D341Med (cell line): ENCODE measurements at regions not wholly inside any gene's neighbourhood (a gene's known extent, or its start where the extent isn't known, plus 50 kb on each side); places are given as distances from the start of the nearest gene placed in this dataset.

Experiments used
- DNase-seq: peaks from one replicate; pipeline ENCODE4 v3.0.0; 2012; ENCODE audit warnings: low spot score

GRCh38 chr2:206368484-206368883 is 74.8 kb upstream of the ADAM23 start:
- DNase-seq, result no peak

DNA sequence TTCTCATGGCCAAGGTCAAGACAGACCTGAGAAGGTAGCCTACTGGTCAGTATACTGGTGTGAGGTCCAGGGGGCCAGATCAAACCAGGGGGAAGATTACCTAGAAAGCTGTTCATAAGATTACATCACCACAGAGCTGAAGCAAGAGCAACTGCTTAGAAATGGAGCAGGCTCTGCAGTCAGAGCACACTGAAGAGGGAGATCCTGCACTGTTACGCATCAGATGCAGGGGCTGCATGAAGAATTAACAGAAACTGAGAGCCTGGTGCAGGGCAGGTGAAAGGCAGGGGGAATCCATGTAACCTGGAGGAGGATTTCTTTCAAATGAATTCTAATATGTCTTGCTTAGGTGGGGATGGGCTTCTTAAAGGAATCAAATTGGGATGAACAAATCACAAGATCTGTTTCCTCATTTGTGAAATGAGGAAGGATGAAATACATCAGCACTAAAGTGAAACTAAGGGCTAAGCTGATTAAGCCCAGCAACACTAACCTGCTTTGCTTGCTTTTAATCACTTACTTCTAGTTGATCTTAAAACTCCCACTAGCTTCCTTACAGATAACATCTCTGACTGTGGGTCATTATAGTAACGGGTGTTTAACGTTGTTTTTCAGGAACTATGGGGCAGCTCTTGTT is 74.3 kb upstream of the ADAM23 start:
- DNase-seq, result no peak

DNA sequence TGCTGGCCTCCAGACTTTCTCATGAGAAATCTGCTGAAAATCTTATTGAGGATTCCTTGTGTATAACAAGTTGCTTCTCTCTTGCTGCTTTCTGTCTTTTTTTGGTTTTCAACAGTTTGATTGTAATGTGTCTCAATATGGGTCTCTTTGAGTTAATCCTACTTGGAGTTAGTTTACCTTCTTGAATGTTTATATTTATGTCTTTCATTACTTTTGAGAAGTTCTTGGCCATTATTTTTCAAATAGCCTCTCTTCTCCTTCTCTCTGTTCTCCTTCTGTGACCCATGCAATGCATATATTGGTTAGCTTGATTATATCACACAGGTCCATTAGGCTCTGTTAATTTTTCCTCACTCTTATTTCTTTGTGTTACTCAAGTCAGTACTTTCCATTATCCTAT is 67.4 kb upstream of the ADAM23 start:
- no peak for DNase-seq

DNA sequence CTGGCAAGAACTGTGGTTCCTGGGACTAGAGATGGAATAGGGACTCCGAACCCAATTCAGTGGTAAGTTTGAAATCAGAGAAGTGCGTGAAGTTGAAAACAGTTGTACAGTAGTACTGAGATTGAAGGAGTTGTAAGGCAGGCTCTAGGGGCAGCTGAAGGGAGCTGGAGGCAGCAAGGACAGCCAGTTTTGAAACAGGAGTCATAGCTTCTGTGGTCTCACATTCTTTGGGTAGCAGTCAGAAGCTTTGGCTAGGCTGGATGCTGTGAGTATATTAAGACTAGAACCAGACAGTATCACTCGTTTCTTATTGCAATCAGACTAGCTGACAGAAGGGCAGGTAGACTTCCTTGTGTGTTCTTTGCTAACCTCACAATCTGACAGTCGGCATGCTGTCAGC is 64.5 kb upstream of the ADAM23 start:
- DNase-seq, result no peak

DNA sequence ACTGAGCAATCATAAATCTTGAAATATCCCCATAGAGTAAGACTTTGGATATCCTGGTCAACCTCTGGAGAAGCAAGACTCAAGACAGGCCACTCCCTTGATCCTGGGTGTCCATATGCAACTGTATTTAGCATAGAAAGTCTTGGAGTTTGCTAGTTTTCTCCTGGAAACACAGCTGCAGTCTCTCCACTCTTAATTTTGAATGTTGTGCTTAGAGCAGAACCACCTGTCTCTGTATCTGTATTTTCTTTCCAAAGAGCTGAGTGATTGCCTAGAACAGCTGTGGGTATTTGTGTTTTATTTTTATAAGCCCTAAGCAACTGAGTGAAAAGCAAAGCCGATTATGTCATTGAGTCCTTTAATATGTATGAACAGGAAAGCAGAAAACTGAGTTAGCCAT is 64.1 kb upstream of the ADAM23 start:
- DNase-seq, result peak; percentile 40

GRCh38 chr2:206379886-206380285 is 63.4 kb upstream of the ADAM23 start:
- DNase-seq, result no peak

DNA sequence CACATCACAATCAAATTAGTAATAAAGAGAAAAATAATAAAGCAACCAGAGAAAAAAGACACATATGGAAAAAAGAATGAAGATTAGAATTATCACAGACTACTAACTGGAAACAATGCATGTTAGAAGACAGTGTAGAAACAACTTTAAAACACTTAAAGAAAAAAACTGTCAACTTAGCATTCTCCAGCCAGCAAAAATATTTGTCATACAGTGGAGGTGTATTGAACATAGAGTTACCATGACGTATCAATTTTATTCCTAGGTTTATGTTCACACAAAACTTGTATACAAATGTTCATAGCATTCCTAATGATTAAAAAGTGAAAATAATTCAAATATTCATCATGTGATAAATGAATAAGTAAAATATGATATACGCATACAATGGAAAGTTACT is 61.5 kb upstream of the ADAM23 start:
- DNase-seq, result no peak

DNA sequence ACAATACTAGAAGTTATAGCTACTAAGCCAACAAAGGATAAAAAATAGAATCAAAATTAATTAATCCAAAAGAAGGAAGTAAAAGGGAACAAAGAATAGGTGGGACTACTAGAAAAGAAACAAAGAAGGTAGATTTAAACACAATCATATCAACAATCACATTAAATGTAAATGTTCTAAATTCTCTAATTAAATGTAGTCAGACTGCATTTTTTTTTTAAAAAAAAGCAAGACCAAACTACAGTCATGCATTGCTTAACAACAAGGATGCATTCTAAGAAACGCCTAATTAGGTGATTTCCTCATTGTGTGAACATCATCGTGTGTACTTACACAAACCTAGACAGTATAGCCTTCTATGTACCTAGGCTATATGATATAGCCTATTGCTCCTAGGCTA is 59.7 kb upstream of the ADAM23 start:
- no peak for DNase-seq

- DNase-seq, result no peak
Observed at GRCh38 chr2:206387808-206388207, 55.5 kb upstream of the ADAM23 start.

- no peak for DNase-seq
Observed at GRCh38 chr2:206388698-206389097, 54.6 kb upstream of the ADAM23 start.

- DNase-seq, result no peak
Observed at GRCh38 chr2:206389164-206389563, 54.2 kb upstream of the ADAM23 start.

GRCh38 chr2:206390181-206390580 is 53.2 kb upstream of the ADAM23 start:
- no peak for DNase-seq

GRCh38 chr2:206392118-206392517 is 51.2 kb upstream of the ADAM23 start:
- DNase-seq, result peak; percentile 65
